ENCODE measurements at regions not wholly inside any gene's neighbourhood (a gene's known extent, or its start where the extent isn't known, plus 50 kb on each side); places are given as distances from the start of the nearest gene placed in this dataset.

DNA sequence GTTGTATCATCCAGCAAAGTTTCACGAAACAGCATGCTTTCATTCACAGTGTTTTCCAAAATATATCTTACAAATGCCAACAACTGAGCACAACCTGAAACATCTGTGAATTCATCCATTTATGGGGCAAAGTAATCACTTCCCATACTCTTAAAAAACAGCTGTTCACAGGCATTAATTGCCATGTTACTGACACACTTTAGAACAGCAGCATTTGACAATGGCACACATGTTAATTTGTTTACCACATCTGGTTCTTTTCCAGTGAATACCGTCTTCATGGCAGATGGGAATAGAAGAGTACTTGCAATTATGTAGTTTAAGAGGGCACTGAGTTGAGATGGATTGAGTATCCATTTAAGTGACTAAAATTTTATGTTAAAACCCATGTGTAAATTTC, 347.4 kb upstream of the LRP1B start:
- TF ChIP-seq, protein P1, sequence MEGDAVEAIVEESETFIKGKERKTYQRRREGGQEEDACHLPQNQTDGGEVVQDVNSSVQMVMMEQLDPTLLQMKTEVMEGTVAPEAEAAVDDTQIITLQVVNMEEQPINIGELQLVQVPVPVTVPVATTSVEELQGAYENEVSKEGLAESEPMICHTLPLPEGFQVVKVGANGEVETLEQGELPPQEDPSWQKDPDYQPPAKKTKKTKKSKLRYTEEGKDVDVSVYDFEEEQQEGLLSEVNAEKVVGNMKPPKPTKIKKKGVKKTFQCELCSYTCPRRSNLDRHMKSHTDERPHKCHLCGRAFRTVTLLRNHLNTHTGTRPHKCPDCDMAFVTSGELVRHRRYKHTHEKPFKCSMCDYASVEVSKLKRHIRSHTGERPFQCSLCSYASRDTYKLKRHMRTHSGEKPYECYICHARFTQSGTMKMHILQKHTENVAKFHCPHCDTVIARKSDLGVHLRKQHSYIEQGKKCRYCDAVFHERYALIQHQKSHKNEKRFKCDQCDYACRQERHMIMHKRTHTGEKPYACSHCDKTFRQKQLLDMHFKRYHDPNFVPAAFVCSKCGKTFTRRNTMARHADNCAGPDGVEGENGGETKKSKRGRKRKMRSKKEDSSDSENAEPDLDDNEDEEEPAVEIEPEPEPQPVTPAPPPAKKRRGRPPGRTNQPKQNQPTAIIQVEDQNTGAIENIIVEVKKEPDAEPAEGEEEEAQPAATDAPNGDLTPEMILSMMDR (IDR thresholded peaks at IDR 0.05): no peak
- no peak for TF ChIP-seq SMC3 (IDR thresholded peaks at IDR 0.05)

All from A549 (cell line).